ENCODE measurements at regions not wholly inside any gene's neighbourhood (a gene's known extent, or its start where the extent isn't known, plus 50 kb on each side); places are given as distances from the start of the nearest gene placed in this dataset.

DNA sequence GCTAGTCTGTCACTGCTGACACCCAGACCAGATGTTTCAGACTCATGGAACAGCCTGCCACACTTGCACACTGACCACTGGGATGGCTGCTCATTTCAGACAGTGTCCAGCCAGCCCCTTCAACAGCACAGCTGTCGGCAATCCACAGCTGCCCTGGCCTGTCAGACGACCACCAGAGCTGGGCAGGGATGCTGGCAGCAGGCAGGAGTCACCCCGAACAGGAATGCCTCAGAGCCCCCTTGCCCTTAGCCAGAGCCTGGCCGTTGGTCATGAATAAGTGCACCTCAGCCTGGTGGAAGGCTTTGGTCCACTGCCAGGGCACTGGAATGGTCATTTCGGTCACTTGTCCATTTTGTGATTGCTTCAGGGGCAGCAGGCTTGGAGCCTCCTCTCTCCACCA lies 149.6 kb upstream of the TCERG1L start:
- Histone ChIP-seq H3K36me3 (replicated peaks in 1 of 2; ENCODE audit: control insufficient read depth in 1 of 2, insufficient read depth in 2 of 2, low read length in 2 of 2) (no peaks in the 10 kb centered on the region), H3K79me2 (ENCODE audit: insufficient read depth, low read length) (no peaks in the 10 kb centered on the region), H4K20me1 (ENCODE audit: insufficient read depth, low read length) (no peaks in the 10 kb centered on the region), H3K27me3 (ENCODE audit: control insufficient read depth in 2 of 2, insufficient read depth in 2 of 2, low read length in 2 of 2) (no peaks in the 10 kb centered on the region), H3K4me3 (replicated peaks in 1 of 3; ENCODE audit: low read depth in 2 of 3, low read length in 3 of 3) (no peak overlapping the region), H3K4me2 (replicated peaks; ENCODE audit: extremely low read depth, low read length, poor library complexity, severe bottlenecking) (no peak overlapping the region), H3K9me3 (replicated peaks in 1 of 2; ENCODE audit: control insufficient read depth in 1 of 2, insufficient read depth in 1 of 2, low read length in 2 of 2) (no peaks in the 10 kb centered on the region), H3K9ac (ENCODE audit: insufficient read depth, low read length, poor library complexity, severe bottlenecking) (no peak overlapping the region), H3K27ac (ENCODE audit: low read depth in 1 of 2, low read length in 2 of 2) (no peak overlapping the region), H3K4me1 (ENCODE audit: control insufficient read depth in 1 of 2, insufficient read depth in 2 of 2, low read length in 2 of 2) (no peaks in the 10 kb centered on the region), H2AFZ (ENCODE audit: insufficient read depth, low read depth, low read length, poor library complexity, severe bottlenecking) (no peak overlapping the region)
- H3K4me1 Mint-ChIP-seq: no peaks in the 10 kb centered on the region
- intact Hi-C loops (cut with micrococcal nuclease): loop anchor here in 1 of 2 donors (5.0 kb wide), 1 partner anchor 406 kb away; no protein-coding TSS in a partner anchor
- WGBS (ENCODE audit: insufficient coverage): 79% methylated on average over 5 of the region's 5 CpGs
- H3K9me3 Mint-ChIP-seq: peaks cover 0 to 4% (median 0%) of the 10 kb centered on the region in 7 donors
- H3K27me3 Mint-ChIP-seq (ENCODE audit: low read depth in 3 of 3): peaks cover 2 to 7% (median 2%) of the 10 kb centered on the region in 3 donors
- H3K36me3 Mint-ChIP-seq: no peaks in the 10 kb centered on the region
- DNase-seq: no peak
- H3K4me3 Mint-ChIP-seq: no peak overlapping the region
- no peak overlapping the region for H3K27ac Mint-ChIP-seq
- TF ChIP-seq, protein P1, sequence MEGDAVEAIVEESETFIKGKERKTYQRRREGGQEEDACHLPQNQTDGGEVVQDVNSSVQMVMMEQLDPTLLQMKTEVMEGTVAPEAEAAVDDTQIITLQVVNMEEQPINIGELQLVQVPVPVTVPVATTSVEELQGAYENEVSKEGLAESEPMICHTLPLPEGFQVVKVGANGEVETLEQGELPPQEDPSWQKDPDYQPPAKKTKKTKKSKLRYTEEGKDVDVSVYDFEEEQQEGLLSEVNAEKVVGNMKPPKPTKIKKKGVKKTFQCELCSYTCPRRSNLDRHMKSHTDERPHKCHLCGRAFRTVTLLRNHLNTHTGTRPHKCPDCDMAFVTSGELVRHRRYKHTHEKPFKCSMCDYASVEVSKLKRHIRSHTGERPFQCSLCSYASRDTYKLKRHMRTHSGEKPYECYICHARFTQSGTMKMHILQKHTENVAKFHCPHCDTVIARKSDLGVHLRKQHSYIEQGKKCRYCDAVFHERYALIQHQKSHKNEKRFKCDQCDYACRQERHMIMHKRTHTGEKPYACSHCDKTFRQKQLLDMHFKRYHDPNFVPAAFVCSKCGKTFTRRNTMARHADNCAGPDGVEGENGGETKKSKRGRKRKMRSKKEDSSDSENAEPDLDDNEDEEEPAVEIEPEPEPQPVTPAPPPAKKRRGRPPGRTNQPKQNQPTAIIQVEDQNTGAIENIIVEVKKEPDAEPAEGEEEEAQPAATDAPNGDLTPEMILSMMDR (IDR thresholded peaks at IDR 0.05): no peak

DNA sequence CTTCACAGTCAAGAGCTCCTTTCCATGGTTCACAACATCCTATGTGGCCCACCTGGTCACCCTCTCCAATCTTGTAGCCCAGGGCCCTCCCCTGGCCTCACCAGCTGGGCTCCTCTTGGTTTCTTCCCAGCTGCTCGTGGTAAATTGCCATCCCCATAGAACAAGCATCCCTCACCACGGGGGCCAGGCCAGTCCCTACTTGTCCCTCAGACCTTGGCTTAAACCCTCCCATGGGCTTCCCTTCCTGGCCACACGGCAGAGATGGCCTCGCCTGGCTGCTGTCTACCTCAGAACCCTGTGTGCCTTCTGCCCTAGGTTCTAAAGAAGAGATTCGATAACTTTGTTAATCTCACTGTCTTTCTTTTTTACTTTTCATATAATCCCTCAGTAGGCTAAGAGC lies 153.3 kb upstream of the TCERG1L start:
- no peak overlapping the region for H3K4me3 ChIP-seq (replicated peaks in 1 of 3; ENCODE audit: low read depth in 2 of 3, low read length in 3 of 3)
- H3K4me3 Mint-ChIP-seq: no peak overlapping the region
- no peaks in the 10 kb centered on the region for H3K27me3 ChIP-seq (ENCODE audit: control insufficient read depth in 2 of 2, insufficient read depth in 2 of 2, low read length in 2 of 2)
- H4K20me1 ChIP-seq (ENCODE audit: insufficient read depth, low read length): no peaks in the 10 kb centered on the region
- intact Hi-C loops (cut with micrococcal nuclease): loop anchor here in 1 of 2 donors (5.0 kb wide), 1 partner anchor 403 kb away; no protein-coding TSS in a partner anchor
- TF ChIP-seq, protein P1 (IDR thresholded peaks at IDR 0.05): no peak
- peaks cover 1 to 4% (median 3%) of the 10 kb centered on the region in 3 donors for H3K27me3 Mint-ChIP-seq (ENCODE audit: low read depth in 3 of 3)
- H3K36me3 Mint-ChIP-seq: no peaks in the 10 kb centered on the region
- no peak overlapping the region for H3K9ac ChIP-seq (ENCODE audit: insufficient read depth, low read length, poor library complexity, severe bottlenecking)
- no peaks in the 10 kb centered on the region for H3K4me1 ChIP-seq (ENCODE audit: control insufficient read depth in 1 of 2, insufficient read depth in 2 of 2, low read length in 2 of 2)
- no peak overlapping the region for H3K4me2 ChIP-seq (replicated peaks; ENCODE audit: extremely low read depth, low read length, poor library complexity, severe bottlenecking)
- no peak for DNase-seq
- no peak overlapping the region for H2AFZ ChIP-seq (ENCODE audit: insufficient read depth, low read depth, low read length, poor library complexity, severe bottlenecking)
- H3K36me3 ChIP-seq (replicated peaks in 1 of 2; ENCODE audit: control insufficient read depth in 1 of 2, insufficient read depth in 2 of 2, low read length in 2 of 2): no peaks in the 10 kb centered on the region
- peak overlapping the region in 1 of 7 donors; percentile 16 for H3K27ac Mint-ChIP-seq
- peaks cover 0 to 3% (median 1%) of the 10 kb centered on the region in 7 donors for H3K9me3 Mint-ChIP-seq
- H3K79me2 ChIP-seq (ENCODE audit: insufficient read depth, low read length): no peaks in the 10 kb centered on the region
- H3K9me3 ChIP-seq (replicated peaks in 1 of 2; ENCODE audit: control insufficient read depth in 1 of 2, insufficient read depth in 1 of 2, low read length in 2 of 2): no peaks in the 10 kb centered on the region
- 69% methylated on average over 2 of the region's 5 CpGs for WGBS (ENCODE audit: insufficient coverage)
- no peaks in the 10 kb centered on the region for H3K4me1 Mint-ChIP-seq
- H3K27ac ChIP-seq (ENCODE audit: low read depth in 1 of 2, low read length in 2 of 2): no peak overlapping the region

Data from CD14-positive monocyte (primary cell).